NOMO-1 treated with dmso at 0.1 percent for 144 hours (cell line): ENCODE measurements at regions not wholly inside any gene's neighbourhood (a gene's known extent, or its start where the extent isn't known, plus 50 kb on each side); places are given as distances from the start of the nearest gene placed in this dataset.
"Not testable (repeated sequence)": the region's sequence is repeated elsewhere in the genome, so short reads cannot be mapped to it uniquely, and the experiment has no call there.

Experiments used
- DNase-seq: peaks from one replicate; lab custom pipeline; 2025; ENCODE audit not compliant: unreplicated experiment; lab: John Stamatoyannopoulos, UW

DNA sequence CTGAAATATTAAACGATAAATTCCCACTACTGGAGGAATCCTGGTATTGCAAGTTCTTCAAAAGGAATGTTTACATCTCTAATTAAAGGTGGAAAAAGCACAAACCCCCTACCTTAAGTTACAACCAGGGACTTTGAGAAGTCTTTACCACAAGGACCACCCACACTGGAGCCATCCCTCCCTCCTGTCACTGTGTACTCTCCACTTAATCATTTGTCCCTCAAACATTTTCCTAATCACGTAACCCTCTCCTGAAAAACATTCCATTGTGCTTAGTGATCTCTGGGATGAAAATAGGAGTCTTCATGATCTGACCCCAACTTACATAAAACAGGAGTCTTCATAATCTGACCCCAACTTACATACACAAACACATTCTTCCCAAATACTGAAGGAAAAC, 85.7 kb downstream of the SUCLG1 start:
- DNase-seq: no peak

DNA sequence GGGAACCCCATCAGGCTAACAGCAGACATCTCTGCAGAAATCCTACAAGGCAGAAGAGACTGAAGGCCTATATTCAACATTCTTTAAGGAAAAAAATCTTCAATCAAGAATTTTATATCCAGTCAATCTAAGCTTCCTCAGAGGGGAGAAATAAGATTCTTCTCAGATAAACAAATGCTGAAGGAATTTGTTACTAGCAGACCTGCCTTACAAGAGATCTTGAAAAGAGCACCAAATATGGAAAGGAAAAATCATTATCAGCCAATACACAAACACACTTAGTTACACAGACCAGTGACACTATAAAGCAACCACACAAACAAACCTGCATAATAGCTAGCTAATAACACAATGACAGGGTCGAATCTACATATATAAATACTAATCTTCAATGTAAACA, 96.5 kb downstream of the SUCLG1 start:
- no peak for DNase-seq

DNA sequence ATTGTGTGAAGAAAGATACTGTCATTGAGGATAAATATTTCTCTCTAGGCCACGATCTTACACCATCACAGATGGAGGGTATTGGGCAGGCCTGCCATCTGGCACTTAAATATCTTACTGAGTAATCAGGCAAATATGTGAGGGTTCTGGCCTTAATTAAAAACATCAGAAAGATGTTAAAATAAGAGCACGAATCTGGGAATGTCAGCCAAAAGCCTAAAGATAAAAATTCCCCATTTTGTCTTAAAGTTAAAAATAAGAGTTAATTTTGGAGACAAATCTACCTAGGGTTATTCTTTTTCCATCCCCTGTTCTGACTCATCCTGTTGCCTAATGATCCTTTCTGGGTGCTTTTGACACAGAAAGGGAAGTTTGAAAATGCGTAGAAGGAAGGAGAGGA, 121.0 kb downstream of the SUCLG1 start:
- DNase-seq: no peak

DNA sequence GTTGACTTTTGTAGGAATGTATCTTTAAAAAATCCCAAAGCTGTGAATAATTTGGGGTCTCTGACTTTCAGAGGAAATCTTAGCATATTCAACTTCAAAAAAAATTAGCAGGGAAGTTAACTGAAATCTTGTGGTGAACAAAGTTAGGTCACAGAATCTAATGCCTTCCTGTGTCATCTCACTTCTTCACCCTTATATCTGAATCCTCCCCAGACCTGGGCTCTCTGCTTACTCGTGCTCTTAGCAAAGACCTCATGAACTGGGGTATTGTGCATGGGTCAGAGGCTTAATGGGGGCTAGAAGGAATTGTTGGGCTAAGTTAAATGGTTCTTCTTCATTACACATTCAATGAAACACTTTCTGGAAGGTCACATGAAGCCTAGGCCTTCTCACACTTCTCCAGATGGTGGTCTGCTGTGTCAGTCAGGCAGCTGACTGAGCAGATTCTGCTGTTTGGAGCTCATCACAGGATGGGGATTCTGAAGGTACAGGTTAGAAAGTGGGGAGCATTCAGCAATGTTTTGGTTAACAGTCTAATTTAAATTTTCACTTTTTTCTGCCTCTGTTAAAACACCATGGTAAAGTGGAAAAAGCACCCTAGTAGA, 131.3 kb downstream of the SUCLG1 start:
- DNase-seq: no peak

DNA sequence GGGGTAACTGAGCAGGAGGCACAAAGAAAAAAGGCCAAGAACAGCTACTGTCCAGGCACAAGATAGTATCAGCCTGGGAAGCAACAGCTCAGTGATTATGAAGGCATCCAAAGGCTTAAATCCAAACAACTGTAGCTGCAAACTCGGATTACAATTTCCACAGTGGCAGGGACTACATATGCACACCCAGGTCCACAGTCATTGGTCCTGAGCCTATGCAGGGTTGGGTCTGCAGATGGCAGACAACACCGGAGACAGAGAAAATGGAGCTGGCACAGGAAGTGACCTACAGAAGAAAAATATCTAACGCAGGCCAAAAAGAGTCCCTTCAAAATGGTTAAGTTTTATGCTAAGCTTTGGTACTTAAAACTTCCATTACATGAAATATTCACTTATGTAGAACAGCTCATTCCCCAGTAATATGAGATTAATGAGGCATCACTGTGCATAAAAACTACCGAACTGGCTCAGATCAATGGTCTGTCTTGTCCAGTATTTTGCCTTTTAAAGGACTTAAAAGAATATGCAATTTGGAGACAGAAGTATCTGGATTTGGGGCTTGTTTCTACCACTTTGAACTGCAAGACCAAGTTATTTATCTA, 132.1 kb downstream of the SUCLG1 start:
- DNase-seq: no peak

DNA sequence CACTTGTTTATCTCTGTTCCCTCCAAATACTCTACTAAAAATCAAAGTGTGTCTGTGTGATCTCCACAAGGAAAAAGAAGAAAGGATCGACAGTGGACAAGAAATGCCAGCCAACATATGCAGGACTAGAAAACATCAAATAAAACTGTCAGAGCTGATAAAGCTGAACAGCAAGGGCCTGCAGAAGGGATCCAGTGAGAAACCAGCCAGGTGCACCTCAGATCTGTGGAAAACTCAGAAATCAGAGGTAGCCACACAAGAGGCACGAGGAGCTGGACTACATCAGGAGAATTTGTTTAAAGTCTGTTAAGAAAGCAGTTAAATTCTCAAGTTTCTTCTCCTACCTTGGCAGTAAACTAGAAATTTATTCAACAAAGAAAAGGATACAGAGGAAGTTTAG, 135.2 kb downstream of the SUCLG1 start:
- no peak for DNase-seq

DNA sequence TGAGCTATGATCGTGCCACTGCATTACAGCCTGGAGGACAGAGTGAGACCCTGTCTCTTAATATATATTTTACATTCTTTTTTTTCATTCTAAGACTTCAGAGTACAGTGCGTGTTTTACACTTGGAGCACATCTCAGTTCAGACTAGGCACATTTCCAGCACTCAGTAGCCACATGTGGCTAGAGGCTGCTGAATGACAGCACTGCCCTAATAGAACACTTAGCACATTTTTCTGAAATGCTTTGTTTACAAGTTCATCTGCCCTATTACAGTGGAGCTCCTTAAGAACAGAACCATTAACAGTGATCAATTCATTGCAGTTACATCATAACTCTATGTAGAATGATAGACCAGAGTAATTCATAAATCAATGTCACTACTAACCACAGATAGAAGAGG, 138.1 kb downstream of the SUCLG1 start:
- DNase-seq: no peak

DNA sequence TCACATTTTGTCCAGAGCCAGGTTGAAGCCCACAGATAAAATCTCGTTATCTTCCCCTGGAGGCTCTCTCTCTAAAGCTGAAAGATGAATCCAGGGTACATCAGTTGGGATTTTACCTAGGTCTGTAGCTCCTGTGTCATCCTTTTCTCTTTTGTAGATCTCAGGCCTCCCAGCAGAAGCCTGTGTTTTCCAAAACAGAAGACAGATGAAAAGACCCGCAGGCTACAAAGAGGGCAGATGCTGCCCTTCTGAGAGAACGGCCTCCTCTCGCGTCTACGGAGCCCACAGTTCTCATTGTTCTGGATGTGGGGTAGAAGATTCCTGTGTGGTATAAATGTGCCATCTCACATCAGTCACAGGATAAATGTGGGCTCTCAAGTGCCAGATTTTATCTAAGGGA, 139.5 kb downstream of the SUCLG1 start:
- no peak for DNase-seq

DNA sequence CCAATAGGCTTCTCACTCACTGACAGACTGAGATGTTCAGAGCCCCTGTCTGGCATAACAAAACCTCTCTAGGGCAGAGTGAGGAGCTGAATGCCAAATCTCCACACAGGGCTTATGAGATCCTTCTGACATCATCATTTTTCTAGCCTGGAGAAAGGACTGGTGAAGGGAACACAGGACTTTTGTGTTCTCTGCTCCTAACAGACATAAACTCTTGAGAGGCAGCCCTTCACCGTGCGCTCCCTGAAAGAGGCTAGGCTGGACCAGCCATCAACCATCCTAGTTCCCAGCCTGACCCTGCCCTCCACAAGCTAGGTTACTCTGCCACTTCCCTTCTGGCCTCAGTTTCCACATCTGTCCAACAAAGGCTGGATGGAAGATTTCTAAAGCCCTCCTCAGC, 141.9 kb downstream of the SUCLG1 start:
- no peak for DNase-seq

DNA sequence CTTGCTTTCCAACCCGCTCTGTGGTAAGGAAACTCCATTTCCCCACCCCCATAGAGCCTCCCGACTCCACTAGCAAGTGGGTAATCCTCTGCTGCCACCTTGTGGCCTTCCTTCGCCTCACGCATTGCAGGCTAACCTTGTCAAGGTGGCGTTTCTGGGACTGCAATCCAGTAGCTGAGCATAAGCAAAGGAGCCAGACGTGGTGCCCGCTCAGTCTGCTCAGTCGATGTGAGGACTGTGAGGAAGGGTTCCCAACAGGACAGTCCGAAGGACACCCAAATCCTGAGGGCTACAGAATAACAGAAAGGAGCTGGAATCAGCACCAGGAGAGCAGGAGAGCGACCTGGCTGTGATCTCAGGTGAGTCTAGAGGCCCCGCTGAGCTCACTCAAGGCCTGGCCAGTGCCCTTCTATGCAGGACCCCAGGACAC, 144.2 kb downstream of the SUCLG1 start:
- DNase-seq: peak; percentile 28

DNA sequence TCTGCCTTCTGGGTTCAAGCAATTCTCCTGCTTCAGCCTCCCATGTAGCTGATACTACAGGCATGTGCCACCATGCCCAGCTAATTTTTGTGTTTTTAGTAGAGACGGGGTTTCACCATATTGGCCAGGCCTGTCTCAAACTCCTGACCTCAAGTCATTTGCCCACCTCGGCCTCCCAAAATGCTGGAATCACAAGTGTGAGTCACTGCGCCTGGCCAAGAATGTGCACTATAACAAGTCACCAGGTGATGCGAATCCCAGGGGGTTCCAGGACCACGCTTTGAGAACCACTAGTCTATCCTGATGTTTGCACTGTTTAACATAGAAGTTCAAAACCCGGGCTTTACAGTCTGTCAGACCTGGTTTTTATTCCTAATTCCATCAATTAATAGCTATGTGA, 144.8 kb downstream of the SUCLG1 start:
- no peak for DNase-seq

DNA sequence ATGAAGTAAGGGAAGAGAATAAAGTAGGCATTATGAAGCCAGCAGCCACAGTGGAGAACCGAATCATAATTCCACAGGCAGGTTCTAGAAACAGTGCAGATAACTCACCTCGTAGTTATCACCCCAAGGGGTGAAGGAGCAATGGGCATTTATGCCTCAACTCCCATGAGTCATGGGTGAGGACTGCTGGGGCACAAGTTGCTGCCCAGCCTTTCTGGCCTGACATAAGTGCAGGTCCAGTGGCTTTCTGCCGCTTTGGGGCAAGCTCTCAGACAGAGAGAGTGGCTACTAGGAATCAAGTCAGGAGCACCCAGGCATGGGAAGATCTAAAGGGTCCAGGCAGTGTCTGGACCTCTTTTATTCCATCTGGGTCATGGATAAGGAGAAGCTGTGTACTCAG, 149.8 kb downstream of the SUCLG1 start:
- no peak for DNase-seq

DNA sequence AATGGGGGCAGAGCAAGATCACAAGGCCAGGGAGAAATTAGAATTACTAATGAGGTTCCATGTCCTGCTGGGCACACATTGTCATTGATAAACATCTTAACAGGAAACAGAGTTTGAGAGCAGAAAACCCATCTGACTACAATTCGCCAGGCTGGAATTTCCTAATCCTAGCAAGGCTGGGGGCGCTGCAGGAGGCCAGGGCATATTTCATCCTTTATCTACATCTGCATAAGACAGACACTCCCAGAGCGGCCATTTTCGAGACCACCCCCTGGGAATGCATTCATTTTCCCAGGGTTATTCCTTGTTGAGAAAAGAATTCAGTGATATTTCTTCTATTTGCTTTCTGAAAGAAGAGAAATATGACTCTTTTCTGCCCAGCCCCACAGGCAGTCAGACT, 152.7 kb downstream of the SUCLG1 start:
- DNase-seq: no peak

DNA sequence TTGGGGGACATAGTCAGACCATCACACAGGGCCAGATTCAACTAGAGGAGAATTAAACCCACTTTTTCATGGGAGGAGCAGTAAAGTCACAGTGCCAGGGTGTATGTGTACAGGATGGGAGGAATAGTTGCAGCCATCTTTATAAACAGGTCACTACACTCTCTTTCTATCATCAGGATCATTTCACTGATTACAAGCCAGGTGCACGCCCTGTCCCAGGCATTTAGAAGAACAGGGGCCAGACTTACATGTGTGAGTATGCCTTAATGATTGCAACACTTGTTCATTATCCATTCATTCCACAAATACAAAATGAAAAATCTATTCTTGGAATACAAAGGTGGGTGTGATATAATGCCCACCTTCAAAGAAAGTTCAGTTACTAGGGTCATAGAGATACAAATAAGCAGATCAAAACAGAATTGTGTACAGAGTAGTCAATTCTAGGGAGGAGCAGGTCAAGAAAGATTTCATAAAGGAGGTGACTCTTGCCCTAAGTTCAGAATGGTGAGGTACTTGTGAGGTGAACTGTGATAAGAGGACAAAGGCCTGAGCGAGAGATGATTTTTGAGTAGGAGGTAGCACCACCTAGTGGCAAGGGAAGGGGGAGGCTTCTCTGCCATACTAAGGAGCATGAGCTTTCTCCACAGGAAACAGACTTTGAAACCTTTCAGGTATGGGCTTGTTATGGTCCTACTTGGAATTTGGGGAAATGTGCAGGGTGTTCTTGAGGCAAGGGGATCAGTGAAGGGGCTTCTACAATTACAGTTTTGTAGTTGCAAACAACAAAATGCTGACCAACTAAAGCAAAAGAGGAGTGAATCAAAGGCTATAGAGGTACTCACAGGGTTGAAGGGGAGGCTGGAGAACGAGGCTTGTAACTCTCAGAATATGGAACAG, 156.3 kb downstream of the SUCLG1 start:
- DNase-seq: no peak

DNA sequence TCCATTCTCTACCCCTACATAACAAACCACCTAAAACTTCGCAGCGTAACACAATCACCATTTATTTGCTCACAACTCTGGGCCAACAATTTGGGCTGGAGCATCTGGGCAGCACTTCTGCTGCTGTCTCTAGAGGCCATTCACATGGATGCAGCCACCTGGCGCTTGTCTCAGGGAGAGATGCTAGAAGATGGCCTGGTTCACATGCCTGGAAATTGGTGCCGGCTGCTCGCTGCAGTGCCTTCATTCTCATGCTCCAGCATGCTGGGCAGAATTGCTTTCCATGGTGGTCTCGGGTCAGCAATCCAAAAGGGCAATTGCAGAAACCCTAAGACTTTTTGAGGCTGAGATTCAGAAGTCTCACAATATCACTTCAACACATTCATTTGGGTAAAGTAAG, 157.4 kb downstream of the SUCLG1 start:
- DNase-seq: no peak

DNA sequence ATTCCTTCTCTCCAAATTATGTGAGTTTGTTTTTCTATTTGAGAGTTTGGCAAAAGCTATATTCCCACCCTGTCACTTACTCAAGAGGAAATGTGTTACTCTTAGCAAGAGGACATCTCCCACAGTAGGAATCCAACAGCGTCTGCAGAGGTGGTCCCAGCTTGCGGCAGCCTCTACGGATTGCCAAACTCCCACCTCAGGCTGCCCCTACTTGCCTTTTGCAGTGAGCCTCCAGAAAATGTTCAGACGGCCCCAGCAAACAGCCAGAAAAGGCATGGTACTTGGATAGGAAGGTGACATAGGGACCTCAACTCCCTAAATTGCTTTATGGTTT, 158.4 kb downstream of the SUCLG1 start:
- no peak for DNase-seq

DNA sequence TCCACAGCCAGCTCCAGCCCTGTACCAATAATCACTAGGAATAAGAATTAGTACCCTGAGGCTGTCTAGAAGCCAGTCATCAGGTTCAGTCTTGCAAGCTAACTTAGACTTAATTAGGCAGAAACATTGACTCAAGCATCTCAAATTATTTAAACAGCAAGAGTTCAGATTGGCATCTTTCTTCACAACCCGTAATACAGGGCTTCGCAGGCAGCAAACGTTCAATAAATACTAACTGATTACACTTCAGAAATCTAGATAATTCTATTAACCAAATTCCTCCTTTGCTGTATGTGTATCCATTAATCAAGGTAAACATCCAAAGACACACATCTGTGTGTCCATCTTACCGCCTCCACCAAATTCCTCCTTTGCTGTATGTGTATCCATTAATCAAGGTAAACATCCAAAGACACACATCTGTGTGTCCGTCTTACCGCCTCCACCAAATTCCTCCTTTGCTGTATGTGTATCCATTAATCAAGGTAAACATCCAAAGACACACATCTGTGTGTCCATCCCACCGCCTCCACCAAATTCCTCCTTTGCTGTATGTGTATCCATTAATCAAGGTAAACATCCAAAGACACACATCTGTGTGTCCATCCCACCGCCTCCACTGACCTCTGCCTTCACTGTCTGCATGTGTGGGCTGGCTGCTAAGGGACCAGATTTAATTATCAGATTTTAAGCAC, 158.9 kb downstream of the SUCLG1 start:
- DNase-seq: not testable (repeated sequence)

DNA sequence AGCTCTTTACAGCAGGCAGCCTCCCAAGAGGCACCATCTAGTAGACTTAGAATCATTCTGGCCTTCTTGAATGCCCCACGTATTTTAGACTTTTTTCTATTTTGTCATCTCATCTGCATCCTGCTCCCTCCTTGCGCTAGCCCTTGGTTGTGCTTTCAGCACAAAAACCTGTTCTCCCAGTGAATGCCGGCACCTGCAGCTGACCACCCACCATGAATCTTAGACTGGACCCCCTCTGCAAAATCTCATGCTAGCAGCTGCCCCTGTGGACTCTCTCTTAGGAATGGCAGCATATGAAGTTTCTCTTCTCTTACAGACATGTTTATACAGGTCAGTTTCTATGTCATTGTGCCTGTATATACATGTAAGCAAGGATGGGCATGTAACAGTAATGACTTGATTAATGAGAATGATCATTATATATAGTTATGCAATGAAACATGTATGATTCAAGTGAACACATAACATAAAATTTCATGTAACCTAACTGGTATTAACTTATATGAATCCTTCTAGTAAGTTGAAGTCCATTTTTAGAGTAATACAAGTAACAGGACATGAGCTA, 159.8 kb downstream of the SUCLG1 start:
- DNase-seq: no peak

DNA sequence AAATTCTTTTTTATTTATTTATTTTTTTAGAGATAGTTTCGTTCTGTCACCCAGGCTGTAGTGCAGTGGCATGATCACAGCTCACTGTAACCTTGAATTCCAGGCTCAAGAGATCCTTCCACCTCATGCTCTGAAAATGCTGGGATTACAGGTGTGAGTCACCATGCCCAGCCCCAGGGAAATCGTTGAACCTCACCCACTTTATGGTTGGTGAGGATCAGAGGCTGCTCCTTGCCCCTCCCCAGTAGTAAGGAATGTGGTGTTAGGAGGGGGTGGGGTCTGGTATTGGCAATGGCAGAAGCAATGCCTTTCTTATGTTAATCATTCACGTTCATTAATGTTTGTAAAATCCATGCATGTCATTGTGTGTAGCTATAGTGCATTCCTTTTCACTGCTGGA, 161.9 kb downstream of the SUCLG1 start:
- no peak for DNase-seq

DNA sequence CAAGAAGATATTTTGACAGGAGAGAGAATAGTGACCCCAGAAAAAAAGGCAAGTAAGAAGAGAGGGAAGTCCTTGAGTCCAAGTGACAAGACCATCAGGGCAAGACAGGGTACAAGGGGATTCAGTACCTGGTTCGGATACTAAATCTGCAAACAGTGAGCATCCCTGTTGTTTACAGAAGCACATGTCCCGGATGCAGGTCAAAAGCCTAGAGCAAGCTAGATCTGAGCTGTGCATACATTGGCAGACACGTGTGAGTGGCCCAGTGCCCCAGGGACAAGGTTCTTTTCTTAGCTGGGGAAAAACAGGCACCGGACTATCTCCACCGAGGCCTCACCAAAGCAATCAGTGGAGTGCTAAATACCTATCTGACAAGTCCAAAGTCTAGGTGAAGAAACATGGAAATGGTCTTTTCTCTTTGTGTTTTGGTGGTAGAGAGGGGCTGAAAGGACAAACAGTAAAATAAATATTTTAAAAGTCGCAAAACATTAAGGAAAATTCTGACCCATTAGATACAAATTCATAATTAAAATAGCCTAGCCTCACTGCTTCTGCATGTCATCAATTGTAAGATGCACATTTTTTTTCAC, 165.2 kb downstream of the SUCLG1 start:
- no peak for DNase-seq

DNA sequence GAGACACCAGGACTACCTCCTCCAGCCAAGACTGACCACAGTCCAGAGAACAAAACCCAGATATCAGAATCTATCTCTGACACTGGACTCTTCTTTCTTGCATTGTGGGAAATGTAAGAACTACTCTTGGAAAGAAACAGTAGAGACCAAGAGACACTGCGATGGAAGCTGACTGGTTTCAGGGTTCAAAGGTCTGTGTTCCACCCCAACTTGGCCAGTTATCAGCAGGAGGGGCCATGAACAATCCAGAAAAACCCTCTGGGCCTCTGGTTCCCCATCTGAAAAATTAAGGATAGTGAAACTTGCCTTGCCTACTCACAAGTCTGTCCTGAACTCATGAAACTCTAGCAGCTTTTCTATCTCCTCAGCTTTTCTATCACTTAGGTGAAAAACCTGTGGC, 166.5 kb downstream of the SUCLG1 start:
- no peak for DNase-seq
